Mesenchymal stem cell (in vitro differentiated cells and primary cell): ENCODE measurements at regions not wholly inside any gene's neighbourhood (a gene's known extent, or its start where the extent isn't known, plus 50 kb on each side); places are given as distances from the start of the nearest gene placed in this dataset.
"Not testable (repeated sequence)": the region's sequence is repeated elsewhere in the genome, so short reads cannot be mapped to it uniquely, and the experiment has no call there.

ENCODE experiments used
- DNase-seq: peaks from one replicate; pipeline ENCODE4 v3.0.0-alpha.2; 2013
- H2AFZ ChIP-seq: one replicate; pipeline ENCODE4 v1.6.1; 2013; ENCODE audit warnings: low read depth, mild to moderate bottlenecking, control low read depth, inconsistent platforms, low read length, moderate library complexity
- H2AK5ac ChIP-seq: 2 replicates; pipeline ENCODE4 v1.6.1; 2013; ENCODE audit warnings: low read length, moderate library complexity, mild to moderate bottlenecking, inconsistent platforms; ENCODE audit not compliant: severe bottlenecking
- H2BK120ac ChIP-seq: one replicate; pipeline ENCODE4 v1.6.1; 2013; ENCODE audit warnings: low read depth, mild to moderate bottlenecking, inconsistent platforms, low read length, moderate library complexity
- H2BK12ac ChIP-seq, 2 experiments: one replicate each; pipeline ENCODE4 v1.6.1; 2013; ENCODE audit warnings: inconsistent platforms in 2 of 2, low read length in 2 of 2, mild to moderate bottlenecking in 2 of 2, moderate library complexity in 2 of 2, control low read depth in 1 of 2
- H2BK15ac ChIP-seq: one replicate; pipeline ENCODE4 v1.6.1; 2013; ENCODE audit warnings: mild to moderate bottlenecking, low read depth, inconsistent platforms; ENCODE audit not compliant: poor library complexity, severe bottlenecking
- H2BK5ac ChIP-seq: 2 replicates; pipeline ENCODE4 v1.6.1; 2013; ENCODE audit warnings: low read depth, mild to moderate bottlenecking, low read length, control low read depth, inconsistent platforms; ENCODE audit not compliant: poor library complexity, severe bottlenecking
- H3K14ac ChIP-seq, 2 experiments: one replicate each; pipeline ENCODE4 v1.6.1; 2013; ENCODE audit warnings: inconsistent platforms in 2 of 2, low read length in 2 of 2, control low read depth in 1 of 2, mild to moderate bottlenecking in 1 of 2, moderate library complexity in 1 of 2
- H3K18ac ChIP-seq, 2 experiments: one replicate each; pipeline ENCODE4 v1.6.1; 2013; ENCODE audit warnings: inconsistent platforms in 2 of 2, low read length in 2 of 2, control low read depth in 1 of 2, low read depth in 1 of 2, mild to moderate bottlenecking in 1 of 2
- H3K23ac ChIP-seq, 2 experiments: one replicate each; pipeline ENCODE4 v1.6.1; 2013; ENCODE audit warnings: inconsistent platforms in 2 of 2, low read length in 2 of 2, mild to moderate bottlenecking in 2 of 2, moderate library complexity in 2 of 2, control low read depth in 1 of 2
- H3K27ac ChIP-seq: 2 replicates; pipeline ENCODE4 v1.5.1; 2013; ENCODE audit warnings: mild to moderate bottlenecking, moderate library complexity, low read length, control low read depth, inconsistent platforms; ENCODE audit not compliant: poor library complexity, severe bottlenecking
- H3K27me3 ChIP-seq, 2 experiments: 2 replicates each; pipeline versions ENCODE4 v1.6.1 to v1.7.0; 2013; ENCODE audit warnings: low read length in 2 of 2, mild to moderate bottlenecking in 2 of 2, moderate library complexity in 2 of 2, control low read depth in 1 of 2, inconsistent platforms in 1 of 2; ENCODE audit not compliant: control insufficient read depth in 1 of 2, insufficient read depth in 1 of 2
- H3K36me3 ChIP-seq, 2 experiments: 2 replicates each; pipeline versions ENCODE4 v1.6.1 to v1.7.0; 2013; ENCODE audit warnings: low read length in 2 of 2, control low read depth in 1 of 2, inconsistent platforms in 1 of 2, low read depth in 1 of 2, mild to moderate bottlenecking in 1 of 2; ENCODE audit not compliant: insufficient read depth in 2 of 2, control insufficient read depth in 1 of 2
- H3K4ac ChIP-seq, 2 experiments: one replicate each; pipeline ENCODE4 v1.6.1; 2013; ENCODE audit warnings: inconsistent platforms in 2 of 2, low read length in 2 of 2, mild to moderate bottlenecking in 2 of 2, moderate library complexity in 2 of 2, control low read depth in 1 of 2, low read depth in 1 of 2
- H3K4me1 ChIP-seq: 2 replicates; pipeline ENCODE4 v1.6.1; 2013; ENCODE audit warnings: low read depth, low read length, control low read depth; ENCODE audit not compliant: control insufficient read depth, insufficient read depth
- H3K4me2 ChIP-seq: 2 replicates; pipeline ENCODE4 v1.6.1; 2013; ENCODE audit warnings: low read length, mild to moderate bottlenecking, inconsistent platforms; ENCODE audit not compliant: poor library complexity, severe bottlenecking
- H3K4me3 ChIP-seq, 2 experiments: 2 replicates each; pipeline versions ENCODE4 v1.5.1 to v1.7.0; 2013; ENCODE audit warnings: low read length in 2 of 2, mild to moderate bottlenecking in 2 of 2, control low read depth in 1 of 2, low read depth in 1 of 2; ENCODE audit not compliant: insufficient read depth in 1 of 2
- H3K79me1 ChIP-seq: replicated peaks from 2 replicates; pipeline ENCODE4 v1.6.1; 2013; ENCODE audit warnings: mild to moderate bottlenecking, control low read depth, low read length, inconsistent platforms; ENCODE audit not compliant: poor library complexity, severe bottlenecking
- H3K9ac ChIP-seq: 2 replicates; pipeline ENCODE4 v1.7.0; 2013; ENCODE audit warnings: mild to moderate bottlenecking, low read length, moderate library complexity
- H3K9me3 ChIP-seq: 2 replicates; pipeline ENCODE4 v1.7.0; 2013; ENCODE audit warnings: mild to moderate bottlenecking, low read length; ENCODE audit not compliant: control insufficient read depth
- H4K8ac ChIP-seq: one replicate; pipeline ENCODE4 v1.6.1; 2013; ENCODE audit warnings: inconsistent platforms, mild to moderate bottlenecking, low read length, moderate library complexity
- H4K91ac ChIP-seq: one replicate; pipeline ENCODE4 v1.6.1; 2013; ENCODE audit warnings: mild to moderate bottlenecking, low read length, inconsistent platforms
- WGBS: methylation state at CpG from one replicate; pipeline ENCODE4 v1.1.7; 2013; ENCODE audit warnings: mixed read lengths; 5-methylcytosine and 5-hydroxymethylcytosine counted together

- Histone ChIP-seq H3K4ac (no peak overlapping the region), H4K91ac (no peak overlapping the region), H2BK120ac (no peak overlapping the region), H3K4me2 (no peak overlapping the region), H2BK5ac (no peak overlapping the region), H3K14ac (no peak overlapping the region), H2AFZ (no peak overlapping the region), H3K9me3 (no peaks in the 10 kb centered on the region), H3K4me1 (no peaks in the 10 kb centered on the region), H3K36me3 (no peaks in the 10 kb centered on the region), H2AK5ac (no peak overlapping the region), H3K9ac (no peak overlapping the region), H3K27me3 (no peaks in the 10 kb centered on the region), H4K8ac (no peak overlapping the region), H3K18ac (no peak overlapping the region), H2BK15ac (no peak overlapping the region), H3K4me3 (no peak overlapping the region), H3K27ac (no peak overlapping the region), H3K23ac (no peak overlapping the region), H3K79me1 (no peaks in the 10 kb centered on the region), H2BK12ac (no peak overlapping the region)
- WGBS, result 89% methylated on average over 5 of the region's 6 CpGs
- DNase-seq, result no peak
These were observed 109.1 kb upstream of the SCAF8 start for GRCh38 chr6:154624038-154624599.

- H3K79me1 ChIP-seq, H2AFZ ChIP-seq, H3K9ac ChIP-seq, H3K4me1 ChIP-seq, H4K8ac ChIP-seq, H3K4me2 ChIP-seq, H3K36me3 ChIP-seq, DNase-seq, H3K9me3 ChIP-seq, H2BK5ac ChIP-seq, H4K91ac ChIP-seq, H3K27me3 ChIP-seq, H3K23ac ChIP-seq, H2BK15ac ChIP-seq, H3K4me3 ChIP-seq, H3K4ac ChIP-seq, H2BK120ac ChIP-seq, H3K18ac ChIP-seq, H2AK5ac ChIP-seq, H3K14ac ChIP-seq, H2BK12ac ChIP-seq, H3K27ac ChIP-seq: not testable (repeated sequence)
- WGBS, result 86% methylated on average over 2 of the region's 2 CpGs
These were observed 108.5 kb upstream of the SCAF8 start for GRCh38 chr6:154624727-154625126.

GRCh38 chr6:154625721-154626120, 107.5 kb upstream of the SCAF8 start:
- Histone ChIP-seq H2BK12ac (no peak overlapping the region), H2AK5ac (no peak overlapping the region), H3K4ac (no peak overlapping the region), H3K9ac (no peak overlapping the region), H3K9me3 (no peaks in the 10 kb centered on the region), H3K27me3 (no peaks in the 10 kb centered on the region), H3K14ac (no peak overlapping the region), H3K23ac (no peak overlapping the region), H2BK120ac (no peak overlapping the region), H3K27ac (no peak overlapping the region), H4K8ac (no peak overlapping the region), H3K18ac (no peak overlapping the region), H2BK5ac (no peak overlapping the region), H4K91ac (no peak overlapping the region), H3K36me3 (no peaks in the 10 kb centered on the region), H3K4me1 (no peaks in the 10 kb centered on the region), H3K4me2 (no peak overlapping the region), H3K79me1 (no peaks in the 10 kb centered on the region), H3K4me3 (no peak overlapping the region), H2AFZ (no peak overlapping the region), H2BK15ac (no peak overlapping the region)
- DNase-seq, result no peak
- WGBS, result 70% methylated on average over 2 of the region's 3 CpGs

GRCh38 chr6:154629127-154629526, 104.1 kb upstream of the SCAF8 start:
- no peak overlapping the region for H2BK15ac ChIP-seq
- H3K4me2 ChIP-seq, result no peak overlapping the region
- H3K18ac ChIP-seq, result no peak overlapping the region
- no peak overlapping the region for H3K4me3 ChIP-seq
- DNase-seq, result no peak
- H3K4ac ChIP-seq, result no peak overlapping the region
- H2BK12ac ChIP-seq, result no peak overlapping the region
- H3K9ac ChIP-seq, result no peak overlapping the region
- H4K8ac ChIP-seq, result no peak overlapping the region
- no peak overlapping the region for H3K27ac ChIP-seq
- H3K27me3 ChIP-seq, result no peaks in the 10 kb centered on the region
- H3K14ac ChIP-seq, result no peak overlapping the region
- H3K23ac ChIP-seq, result no peak overlapping the region
- H2BK120ac ChIP-seq, result no peak overlapping the region
- no peak overlapping the region for H2AFZ ChIP-seq
- no peak overlapping the region for H2AK5ac ChIP-seq
- H3K9me3 ChIP-seq, result peaks cover 4% of the 10 kb centered on the region
- no CpG with 5 or more reads among the region's 1 CpG for WGBS
- no peak overlapping the region for H2BK5ac ChIP-seq
- H3K36me3 ChIP-seq, result no peaks in the 10 kb centered on the region
- no peak overlapping the region for H4K91ac ChIP-seq
- H3K4me1 ChIP-seq, result no peaks in the 10 kb centered on the region
- no peaks in the 10 kb centered on the region for H3K79me1 ChIP-seq
